Ishikawa (cell line): ENCODE measurements at regions not wholly inside any gene's neighbourhood (a gene's known extent, or its start where the extent isn't known, plus 50 kb on each side); places are given as distances from the start of the nearest gene placed in this dataset.

ENCODE experiments used
- CEBPB ChIP-seq: IDR thresholded peaks from 2 replicates; pipeline ENCODE4 v1.6.1; 2012
- CREB1 ChIP-seq: IDR thresholded peaks from 2 replicates; pipeline ENCODE4 v1.6.1; 2012; ENCODE audit warnings: low read depth
- EGR1 ChIP-seq: IDR thresholded peaks from 2 replicates; pipeline ENCODE4 v1.6.1; 2012
- EP300 ChIP-seq: IDR thresholded peaks from 2 replicates; pipeline ENCODE4 v1.6.1; 2012; ENCODE audit warnings: borderline replicate concordance
- FOXM1 ChIP-seq: IDR thresholded peaks from 2 replicates; pipeline ENCODE4 v1.6.1; 2012; ENCODE audit warnings: low read depth, borderline replicate concordance
- MAX ChIP-seq: IDR thresholded peaks from 2 replicates; pipeline ENCODE4 v1.6.1; 2012
- NFIC ChIP-seq: IDR thresholded peaks from 2 replicates; pipeline ENCODE4 v1.6.1; 2012
- RAD21 ChIP-seq: IDR thresholded peaks from 2 replicates; pipeline ENCODE4 v1.6.1; 2012; ENCODE audit warnings: low read depth
- REST ChIP-seq: IDR thresholded peaks from 2 replicates; pipeline ENCODE4 v1.6.1; 2012; ENCODE audit warnings: low read depth, mild to moderate bottlenecking
- TAF1 ChIP-seq: IDR thresholded peaks from 2 replicates; pipeline ENCODE4 v1.6.1; 2012; ENCODE audit warnings: low read depth, mild to moderate bottlenecking
- TCF12 ChIP-seq: IDR thresholded peaks from 2 replicates; pipeline ENCODE4 v1.6.1; 2012; ENCODE audit warnings: low read depth
- TEAD4 ChIP-seq: IDR thresholded peaks from 2 replicates; pipeline ENCODE4 v1.6.1; 2012
- USF1 ChIP-seq: IDR thresholded peaks from 2 replicates; pipeline ENCODE4 v1.6.1; 2012
- YY1 ChIP-seq: IDR thresholded peaks from 2 replicates; pipeline ENCODE4 v1.6.1; 2012; ENCODE audit warnings: low read depth
- ZBTB7A ChIP-seq: IDR thresholded peaks from 2 replicates; pipeline ENCODE4 v1.6.1; 2012; ENCODE audit warnings: low read depth

- TF ChIP-seq TEAD4: no peak
- TF ChIP-seq RAD21: no peak
- no peak for TF ChIP-seq EP300
- TF ChIP-seq YY1: no peak
- TF ChIP-seq TAF1: no peak
- no peak for TF ChIP-seq FOXM1
- TF ChIP-seq TCF12: no peak
- no peak for TF ChIP-seq EGR1
- no peak for TF ChIP-seq NFIC
- TF ChIP-seq REST: no peak
- no peak for TF ChIP-seq CEBPB
- TF ChIP-seq ZBTB7A: no peak
These were observed 74.1 kb downstream of the HFE start for GRCh38 chr6:26161322-26161721.

GRCh38 chr6:26162399-26162798 is 75.2 kb downstream of the HFE start:
- TF ChIP-seq TCF12 (no peak), ZBTB7A (no peak), FOXM1 (no peak), EP300 (no peak), EGR1 (no peak), REST (no peak), RAD21 (no peak), CREB1 (no peak), TAF1 (no peak), YY1 (no peak), TEAD4 (no peak), NFIC (no peak), CEBPB (no peak), USF1 (no peak), MAX (no peak)

- TF ChIP-seq REST (no peak), RAD21 (no peak), TAF1 (no peak), FOXM1 (no peak), USF1 (no peak), YY1 (no peak), MAX (no peak)
These were observed 76.3 kb downstream of the HFE start for GRCh38 chr6:26163427-26164119.

GRCh38 chr6:26164120-26164505 is 76.9 kb downstream of the HFE start:
- no peak for TF ChIP-seq USF1
- TF ChIP-seq MAX: no peak
- no peak for TF ChIP-seq TAF1
- TF ChIP-seq CREB1: no peak
- no peak for TF ChIP-seq REST
- TF ChIP-seq CEBPB: no peak
- TF ChIP-seq NFIC: no peak
- TF ChIP-seq TEAD4: no peak
- no peak for TF ChIP-seq RAD21
- no peak for TF ChIP-seq FOXM1
- no peak for TF ChIP-seq ZBTB7A
- no peak for TF ChIP-seq EGR1
- no peak for TF ChIP-seq TCF12
- TF ChIP-seq YY1: no peak
- no peak for TF ChIP-seq EP300
